ENCODE measurements at regions not wholly inside any gene's neighbourhood (a gene's known extent, or its start where the extent isn't known, plus 50 kb on each side); places are given as distances from the start of the nearest gene placed in this dataset.

DNA sequence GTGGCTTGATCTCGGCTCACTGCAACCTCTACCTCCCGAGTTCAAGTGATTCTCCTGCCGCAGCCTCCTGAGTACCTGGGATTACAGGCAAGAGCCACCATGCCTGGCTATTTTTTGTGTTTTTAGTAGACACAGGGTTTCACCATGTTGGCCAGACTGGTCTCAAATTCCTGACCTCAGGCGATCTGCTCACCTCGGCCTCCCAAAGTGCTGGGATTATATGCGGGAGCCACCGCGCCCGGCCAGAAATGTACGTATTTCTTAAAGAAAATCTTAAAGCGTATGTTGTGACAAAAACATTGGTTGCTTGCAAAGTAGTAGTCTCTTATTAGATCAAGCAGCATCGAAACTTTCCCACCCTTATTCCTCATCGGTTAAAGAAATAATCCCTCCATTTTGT lies 748.9 kb upstream of the NR2F2 start:
- TF ChIP-seq CTCF (IDR thresholded peaks at IDR 0.05; ENCODE audit: low read depth, low read length) (no peak), EZH2phosphoT487 (IDR thresholded peaks at IDR 0.05; ENCODE audit: low read depth) (no peak)

Data from OCI-LY3 (cell line).